Mesendoderm (in vitro differentiated cells): ENCODE measurements at regions not wholly inside any gene's neighbourhood (a gene's known extent, or its start where the extent isn't known, plus 50 kb on each side); places are given as distances from the start of the nearest gene placed in this dataset.

Experiments
- DNase-seq: peaks from one replicate; pipeline ENCODE4 v3.0.0; 2013
- H2AK5ac ChIP-seq: 2 replicates; pipeline ENCODE4 v1.6.1; 2013; ENCODE audit warnings: low read length, inconsistent platforms
- H2BK120ac ChIP-seq: 2 replicates; pipeline ENCODE4 v1.6.1; 2013; ENCODE audit warnings: low read depth, mild to moderate bottlenecking, low read length, moderate library complexity, mixed read lengths
- H2BK15ac ChIP-seq: replicated peaks from 2 replicates; pipeline ENCODE4 v1.6.1; 2013; ENCODE audit warnings: low read depth, mild to moderate bottlenecking, moderate library complexity
- H2BK5ac ChIP-seq: 2 replicates; pipeline ENCODE4 v1.6.1; 2013; ENCODE audit warnings: low read length, inconsistent platforms
- H3K18ac ChIP-seq: 2 replicates; pipeline ENCODE4 v1.6.1; 2013; ENCODE audit warnings: mild to moderate bottlenecking, low read length, mixed read lengths
- H3K23ac ChIP-seq: one replicate; pipeline ENCODE4 v1.6.1; 2013; ENCODE audit warnings: low read length
- H3K27ac ChIP-seq: 2 replicates; pipeline ENCODE4 v1.5.1; 2013; ENCODE audit warnings: low read depth, mild to moderate bottlenecking, inconsistent platforms, low read length, moderate library complexity
- H3K27me3 ChIP-seq: 2 replicates; pipeline ENCODE4 v1.6.1; 2013; ENCODE audit warnings: low read length, control low read depth, mild to moderate bottlenecking, inconsistent platforms; ENCODE audit not compliant: insufficient read depth, poor library complexity
- H3K36me3 ChIP-seq: 2 replicates; pipeline ENCODE4 v1.6.1; 2013; ENCODE audit warnings: low read length, inconsistent platforms; ENCODE audit not compliant: control insufficient read depth, insufficient read depth
- H3K4ac ChIP-seq: one replicate; pipeline ENCODE4 v1.6.1; 2013; ENCODE audit warnings: low read depth, mild to moderate bottlenecking, low read length, moderate library complexity
- H3K4me1 ChIP-seq: 2 replicates; pipeline ENCODE4 v1.6.1; 2013; ENCODE audit warnings: low read depth, low read length, inconsistent platforms; ENCODE audit not compliant: control insufficient read depth
- H3K4me2 ChIP-seq: 2 replicates; pipeline ENCODE4 v1.6.1; 2013; ENCODE audit warnings: low read length
- H3K4me3 ChIP-seq: 2 replicates; pipeline ENCODE4 v1.5.1; 2013; ENCODE audit warnings: mild to moderate bottlenecking, low read length
- H3K56ac ChIP-seq: one replicate; pipeline ENCODE4 v1.6.1; 2013; ENCODE audit warnings: low read length
- H3K79me1 ChIP-seq: 2 replicates; pipeline ENCODE4 v1.6.1; 2013; ENCODE audit warnings: low read length, inconsistent platforms
- H3K79me2 ChIP-seq: 2 replicates; pipeline ENCODE4 v1.6.1; 2013; ENCODE audit warnings: mild to moderate bottlenecking, low read length; ENCODE audit not compliant: control insufficient read depth, insufficient read depth
- H3K9ac ChIP-seq: 2 replicates; pipeline ENCODE4 v1.6.1; 2013; ENCODE audit warnings: low read length, inconsistent platforms
- H4K5ac ChIP-seq: one replicate; pipeline ENCODE4 v1.6.1; 2013; ENCODE audit warnings: low read length
- H4K8ac ChIP-seq: one replicate; pipeline ENCODE4 v1.6.1; 2013; ENCODE audit warnings: low read depth, mild to moderate bottlenecking, control low read depth, low read length, moderate library complexity
- WGBS: extraction: QIAGEN DNeasy Blood & Tissue Kit; methylation state at CpG from one replicate; pipeline ENCODE4 v1.1.7; 2013; ENCODE audit warnings: low lambda C conversion rate, missing lambda C conversion rate; ENCODE audit not compliant: insufficient coverage; ENCODE audit errors: extremely low coverage; 5-methylcytosine and 5-hydroxymethylcytosine counted together

DNA sequence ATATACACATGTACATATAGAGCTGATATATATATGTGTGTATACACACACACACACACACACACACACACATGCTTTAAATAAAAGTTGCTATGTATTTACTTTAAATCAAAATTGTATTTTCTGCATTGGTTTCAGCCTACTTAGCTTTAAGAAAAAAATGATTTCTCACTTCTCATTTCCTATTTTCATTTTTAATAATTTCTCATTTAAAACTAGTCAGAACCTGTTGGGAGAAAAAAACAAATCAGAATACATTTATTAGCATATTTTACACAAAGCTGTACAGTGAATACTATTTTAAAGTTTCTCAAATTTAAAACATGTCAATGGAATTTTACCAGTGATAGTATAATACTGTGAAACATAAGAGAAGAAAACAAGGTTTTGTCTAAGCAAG is 681.8 kb downstream of the CENPC start:
- no peak overlapping the region for H3K23ac ChIP-seq
- no peak overlapping the region for H3K27ac ChIP-seq
- no peak for DNase-seq
- no peak overlapping the region for H3K4me3 ChIP-seq
- H4K5ac ChIP-seq: no peak overlapping the region
- H3K79me2 ChIP-seq: no peaks in the 10 kb centered on the region
- no peaks in the 10 kb centered on the region for H3K4me1 ChIP-seq
- no peak overlapping the region for H2BK5ac ChIP-seq
- H3K79me1 ChIP-seq: no peaks in the 10 kb centered on the region
- H2AK5ac ChIP-seq: no peak overlapping the region
- H2BK120ac ChIP-seq: no peak overlapping the region
- no peaks in the 10 kb centered on the region for H3K36me3 ChIP-seq
- no peaks in the 10 kb centered on the region for H3K27me3 ChIP-seq
- no peak overlapping the region for H4K8ac ChIP-seq
- no peak overlapping the region for H3K4ac ChIP-seq
- no peak overlapping the region for H3K4me2 ChIP-seq
- no peak overlapping the region for H3K18ac ChIP-seq
- H3K56ac ChIP-seq: no peak overlapping the region
- H3K9ac ChIP-seq: no peak overlapping the region
- H2BK15ac ChIP-seq: no peak overlapping the region

DNA sequence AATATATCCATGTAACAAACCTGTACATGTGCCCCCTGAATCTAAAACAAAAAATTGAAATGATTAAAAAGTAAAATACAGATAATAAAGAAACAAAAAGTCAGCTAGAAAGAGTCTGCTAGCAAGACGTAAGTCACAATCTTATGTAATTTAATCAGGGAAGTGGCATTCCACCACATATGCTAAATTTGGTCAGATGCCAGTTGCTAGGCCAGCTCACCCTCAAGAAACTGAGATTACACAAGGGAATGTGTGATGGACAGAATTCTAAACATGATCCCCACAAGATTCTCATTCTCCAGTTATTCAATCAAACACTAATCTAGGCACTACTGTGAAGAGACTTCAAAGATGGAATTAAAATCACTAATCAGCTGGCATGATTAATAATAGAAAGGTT is 689.3 kb downstream of the CENPC start:
- H3K23ac ChIP-seq: no peak overlapping the region
- H3K4ac ChIP-seq: no peak overlapping the region
- no CpG with 5 or more reads among the region's 1 CpG for WGBS
- H3K4me1 ChIP-seq: peaks cover 2% of the 10 kb centered on the region
- no peak overlapping the region for H3K4me2 ChIP-seq
- DNase-seq: no peak
- no peaks in the 10 kb centered on the region for H3K79me1 ChIP-seq
- no peaks in the 10 kb centered on the region for H3K27me3 ChIP-seq
- no peak overlapping the region for H2AK5ac ChIP-seq
- no peak overlapping the region for H2BK5ac ChIP-seq
- H3K27ac ChIP-seq: no peak overlapping the region
- no peak overlapping the region for H3K18ac ChIP-seq
- H3K4me3 ChIP-seq: no peak overlapping the region
- no peak overlapping the region for H3K9ac ChIP-seq
- no peak overlapping the region for H3K56ac ChIP-seq
- H4K8ac ChIP-seq: no peak overlapping the region
- H4K5ac ChIP-seq: no peak overlapping the region
- H2BK15ac ChIP-seq: no peak overlapping the region
- no peak overlapping the region for H2BK120ac ChIP-seq
- no peaks in the 10 kb centered on the region for H3K79me2 ChIP-seq
- no peaks in the 10 kb centered on the region for H3K36me3 ChIP-seq

DNA sequence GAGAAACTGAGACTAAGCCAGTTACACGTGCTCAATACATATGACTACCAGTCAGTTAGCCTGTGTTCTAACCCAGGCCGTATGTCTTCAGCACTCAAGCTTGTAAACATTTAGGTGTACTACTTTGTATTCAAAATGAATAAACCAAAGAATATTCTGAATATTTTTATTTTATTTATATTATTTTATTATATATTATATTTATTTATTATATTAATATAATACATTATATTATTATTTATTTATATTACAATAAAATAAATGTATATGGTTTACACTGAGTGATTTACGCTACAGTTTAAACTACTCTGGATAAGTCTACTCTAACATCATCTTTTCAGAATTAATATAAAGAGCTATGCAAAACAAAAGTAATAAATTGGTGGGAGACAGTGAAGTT is 691.5 kb downstream of the CENPC start:
- Histone ChIP-seq H3K4me2 (no peak overlapping the region), H3K27me3 (no peaks in the 10 kb centered on the region), H2BK5ac (no peak overlapping the region), H3K4ac (no peak overlapping the region), H2BK15ac (no peak overlapping the region), H4K5ac (no peak overlapping the region), H3K56ac (no peak overlapping the region), H4K8ac (no peak overlapping the region), H2AK5ac (no peak overlapping the region), H3K4me1 (peaks cover 2% of the 10 kb centered on the region), H3K79me1 (no peaks in the 10 kb centered on the region), H3K9ac (no peak overlapping the region), H3K23ac (no peak overlapping the region), H3K18ac (no peak overlapping the region), H3K27ac (no peak overlapping the region), H3K79me2 (no peaks in the 10 kb centered on the region), H3K4me3 (no peak overlapping the region), H3K36me3 (no peaks in the 10 kb centered on the region), H2BK120ac (no peak overlapping the region)
- DNase-seq: no peak
- no CpG with 5 or more reads among the region's 3 CpGs for WGBS

DNA sequence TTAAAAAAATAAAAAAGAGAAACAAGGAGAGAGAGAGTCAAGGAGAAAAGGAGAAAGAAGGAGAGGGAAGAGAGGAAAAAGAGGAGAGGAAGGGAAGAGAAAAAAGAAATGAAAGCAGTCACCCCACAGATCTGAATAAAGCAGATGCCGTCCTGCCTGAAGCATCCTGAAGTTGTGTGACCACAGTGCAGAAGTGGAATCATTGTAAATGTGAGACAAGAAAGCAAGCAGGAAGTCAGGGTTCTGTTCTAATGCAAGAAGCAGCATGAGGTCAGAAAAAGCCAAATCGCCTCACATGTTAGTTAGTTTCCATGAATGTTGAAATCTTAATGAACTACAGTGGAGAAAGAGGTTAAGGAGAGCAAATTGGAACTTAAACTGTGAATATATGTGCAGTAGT is 692.5 kb downstream of the CENPC start:
- Histone ChIP-seq H2BK15ac (no peak overlapping the region), H3K4me2 (no peak overlapping the region), H3K18ac (no peak overlapping the region), H2BK5ac (no peak overlapping the region), H3K23ac (no peak overlapping the region), H2AK5ac (no peak overlapping the region), H4K8ac (no peak overlapping the region), H3K79me2 (no peaks in the 10 kb centered on the region), H4K5ac (no peak overlapping the region), H3K4me3 (no peak overlapping the region), H3K4me1 (peaks cover 2% of the 10 kb centered on the region), H3K36me3 (no peaks in the 10 kb centered on the region), H3K79me1 (no peaks in the 10 kb centered on the region), H3K27me3 (no peaks in the 10 kb centered on the region), H2BK120ac (no peak overlapping the region), H3K27ac (no peak overlapping the region), H3K9ac (no peak overlapping the region), H3K56ac (no peak overlapping the region), H3K4ac (no peak overlapping the region)
- no peak for DNase-seq
- no CpG with 5 or more reads among the region's 2 CpGs for WGBS

DNA sequence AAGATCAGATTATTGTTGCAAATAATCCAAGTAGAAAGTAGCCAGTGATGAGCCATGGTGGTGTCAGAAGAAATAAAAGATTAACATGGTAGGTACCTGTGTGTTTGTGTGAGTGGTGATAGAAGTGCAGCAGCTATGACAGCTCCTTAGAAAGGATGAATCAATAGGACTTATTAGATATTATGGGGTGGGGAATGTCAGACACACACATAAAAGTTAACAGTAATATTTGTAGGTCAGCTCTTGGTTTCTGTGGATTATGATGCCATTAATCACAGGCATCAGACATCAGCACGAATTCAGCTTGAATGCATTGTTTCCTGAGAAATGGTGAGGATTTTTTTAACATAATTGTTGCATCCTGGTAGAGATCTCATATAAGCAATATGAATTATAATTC is 695.7 kb downstream of the CENPC start:
- no peak overlapping the region for H2AK5ac ChIP-seq

DNA sequence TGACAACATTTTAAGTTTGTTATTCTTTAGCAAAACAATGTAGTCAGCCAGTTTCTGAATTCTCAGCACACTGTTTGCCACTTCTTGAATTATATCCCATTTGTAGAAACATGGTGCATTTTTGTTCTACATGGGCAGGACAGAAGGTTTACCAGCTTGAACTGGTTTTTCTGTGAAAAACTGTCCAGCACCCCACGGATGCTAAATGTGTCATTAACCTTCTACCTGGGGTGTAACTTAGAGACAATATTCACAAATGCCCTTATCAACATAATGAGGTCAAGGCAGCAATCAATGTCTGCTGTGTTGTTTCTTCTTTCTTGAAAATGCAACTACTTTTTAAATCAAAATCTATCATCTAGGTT is 702.6 kb downstream of the CENPC start:
- H3K56ac ChIP-seq: no peak overlapping the region
- H3K27ac ChIP-seq: no peak overlapping the region
- H4K8ac ChIP-seq: no peak overlapping the region
- H3K4me2 ChIP-seq: no peak overlapping the region
- no peak overlapping the region for H2BK120ac ChIP-seq
- no peak overlapping the region for H2BK5ac ChIP-seq
- no peak overlapping the region for H3K18ac ChIP-seq
- DNase-seq: no peak
- no peak overlapping the region for H2BK15ac ChIP-seq
- H3K36me3 ChIP-seq: no peaks in the 10 kb centered on the region
- no peak overlapping the region for H3K4me3 ChIP-seq
- no peak overlapping the region for H3K23ac ChIP-seq
- no peak overlapping the region for H4K5ac ChIP-seq
- no peaks in the 10 kb centered on the region for H3K27me3 ChIP-seq
- H3K79me1 ChIP-seq: no peaks in the 10 kb centered on the region
- H3K4me1 ChIP-seq: no peaks in the 10 kb centered on the region
- no peak overlapping the region for H2AK5ac ChIP-seq
- no peaks in the 10 kb centered on the region for H3K79me2 ChIP-seq
- H3K4ac ChIP-seq: no peak overlapping the region
- no CpG with 5 or more reads among the region's 1 CpG for WGBS
- H3K9ac ChIP-seq: no peak overlapping the region

More for the DNA sequence above, 695.7 kb downstream of the CENPC start:
- no peak overlapping the region for H2BK5ac ChIP-seq
- DNase-seq: no peak
- H4K8ac ChIP-seq: no peak overlapping the region
- H2BK120ac ChIP-seq: no peak overlapping the region
- H3K4me3 ChIP-seq: no peak overlapping the region
- H3K27ac ChIP-seq: no peak overlapping the region
- no peaks in the 10 kb centered on the region for H3K79me2 ChIP-seq
- no peaks in the 10 kb centered on the region for H3K36me3 ChIP-seq
- peaks cover 2% of the 10 kb centered on the region for H3K4me1 ChIP-seq
- WGBS: no CpG with 5 or more reads among the region's 1 CpG
- H3K9ac ChIP-seq: no peak overlapping the region
- H3K4me2 ChIP-seq: no peak overlapping the region
- no peak overlapping the region for H4K5ac ChIP-seq
- H3K23ac ChIP-seq: no peak overlapping the region
- H3K18ac ChIP-seq: no peak overlapping the region
- no peak overlapping the region for H3K56ac ChIP-seq
- no peaks in the 10 kb centered on the region for H3K79me1 ChIP-seq
- no peak overlapping the region for H3K4ac ChIP-seq
- H3K27me3 ChIP-seq: no peaks in the 10 kb centered on the region
- no peak overlapping the region for H2BK15ac ChIP-seq
